ENCODE measurements at regions not wholly inside any gene's neighbourhood (a gene's known extent, or its start where the extent isn't known, plus 50 kb on each side); places are given as distances from the start of the nearest gene placed in this dataset.

- H4K20me1 ChIP-seq (ENCODE audit: insufficient read depth) = no peaks in the 10 kb centered on the region
- CTCF ChIA-PET = no interaction called here
- no peak for DNase-seq (ENCODE audit: low read depth, low spot score)
- H3K9me2 ChIP-seq (ENCODE audit: insufficient read depth) = no peaks in the 10 kb centered on the region
- intact Hi-C loops (cut with micrococcal nuclease) = no loop called here
- peaks cover 0 to 5% of the 10 kb centered on the region in 2 experiments; a peak in 1 of 4 replicates for H3K4me1 ChIP-seq (ENCODE audit: control insufficient read depth in 1 of 2, insufficient read depth in 2 of 2, low read length in 2 of 2)
- POLR2A ChIA-PET = no interaction called here
- BruUV-seq (replicated peaks) = no TSS peak
- H3K27ac ChIP-seq (ENCODE audit: low read depth, low read length) = no peak overlapping the region
- no peak for ATAC-seq
- H2AFZ ChIP-seq (ENCODE audit: low read depth, low read length, poor library complexity, severe bottlenecking) = no peak overlapping the region
- no peaks in the 10 kb centered on the region for H3K27me3 ChIP-seq (ENCODE audit: insufficient read depth, low read length)
- H3K9ac ChIP-seq (ENCODE audit: low read length) = no peak overlapping the region
- H3K36me3 ChIP-seq (ENCODE audit: control insufficient read depth in 1 of 2, insufficient read depth in 2 of 2, low read length in 2 of 2) = no peaks in the 10 kb centered on the region
- TF ChIP-seq SIN3A (IDR thresholded peaks at IDR 0.05; ENCODE audit: low read depth) (no peak), YY1 (IDR thresholded peaks at IDR 0.05; ENCODE audit: extremely low read depth, insufficient replicate concordance, low read depth, low read length) (no peak), ELF1 (IDR thresholded peaks at IDR 0.05; ENCODE audit: borderline replicate concordance, low read depth) (no peak)
- H3K4me3 ChIP-seq (replicated peaks in 1 of 2; ENCODE audit: low read depth in 1 of 2, low read length in 2 of 2) = no peak overlapping the region
- RAD21 ChIA-PET (ENCODE audit: low non-redundant PET in 1 of 2, low total read pairs in 2 of 2, uncharacterized antibody in 2 of 2, unreplicated experiment in 2 of 2) = no interaction called here
- H3K79me2 ChIP-seq (ENCODE audit: insufficient read depth, low read length) = no peaks in the 10 kb centered on the region
- H3K9me3 ChIP-seq (ENCODE audit: control insufficient read depth in 1 of 2, insufficient read depth in 1 of 2, low read depth in 1 of 2, low read length in 2 of 2) = no peaks in the 10 kb centered on the region
- H3K4me2 ChIP-seq (ENCODE audit: low read length) = no peak overlapping the region
These were observed 71.0 kb downstream of the SLC25A47 start for GRCh38 chr14:100393906-100394732.

GRCh38 chr14:100394886-100395672 lies 71.9 kb downstream of the SLC25A47 start:
- CTCF ChIA-PET = interaction anchor here (1.1 kb wide), 1 partner anchor 10 kb away, joined by 3 read pairs; no protein-coding TSS in a partner anchor
- no peak overlapping the region for H3K4me3 ChIP-seq (replicated peaks in 1 of 2; ENCODE audit: low read depth in 1 of 2, low read length in 2 of 2)
- RAD21 ChIA-PET (ENCODE audit: low non-redundant PET in 1 of 2, low total read pairs in 2 of 2, uncharacterized antibody in 2 of 2, unreplicated experiment in 2 of 2) = no interaction called here
- no peaks in the 10 kb centered on the region for H4K20me1 ChIP-seq (ENCODE audit: insufficient read depth)
- POLR2A ChIA-PET = no interaction called here
- H3K36me3 ChIP-seq (ENCODE audit: control insufficient read depth in 1 of 2, insufficient read depth in 2 of 2, low read length in 2 of 2) = no peaks in the 10 kb centered on the region
- TF ChIP-seq SIN3A (IDR thresholded peaks at IDR 0.05; ENCODE audit: low read depth) (no peak), REST (IDR thresholded peaks at IDR 0.05; ENCODE audit: low read depth) (no peak), YY1 (IDR thresholded peaks at IDR 0.05; ENCODE audit: extremely low read depth, insufficient replicate concordance, low read depth, low read length) (no peak), EZH2 (IDR thresholded peaks at IDR 0.05) (no peak)
- TF ChIP-seq, protein P1, sequence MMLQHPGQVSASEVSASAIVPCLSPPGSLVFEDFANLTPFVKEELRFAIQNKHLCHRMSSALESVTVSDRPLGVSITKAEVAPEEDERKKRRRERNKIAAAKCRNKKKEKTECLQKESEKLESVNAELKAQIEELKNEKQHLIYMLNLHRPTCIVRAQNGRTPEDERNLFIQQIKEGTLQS (IDR thresholded peaks at IDR 0.05) = no peak
- BruUV-seq (replicated peaks) = no TSS peak
- H3K4me1 ChIP-seq (ENCODE audit: control insufficient read depth in 1 of 2, insufficient read depth in 2 of 2, low read length in 2 of 2) = peaks cover 0 to 5% of the 10 kb centered on the region in 2 experiments; a peak in 1 of 4 replicates
- no peaks in the 10 kb centered on the region for H3K9me2 ChIP-seq (ENCODE audit: insufficient read depth)
- H3K4me2 ChIP-seq (ENCODE audit: low read length) = no peak overlapping the region
- H2AFZ ChIP-seq (ENCODE audit: low read depth, low read length, poor library complexity, severe bottlenecking) = no peak overlapping the region
- H3K79me2 ChIP-seq (ENCODE audit: insufficient read depth, low read length) = no peaks in the 10 kb centered on the region
- H3K27me3 ChIP-seq (ENCODE audit: insufficient read depth, low read length) = no peaks in the 10 kb centered on the region
- H3K27ac ChIP-seq (ENCODE audit: low read depth, low read length) = no peak overlapping the region
- H3K9me3 ChIP-seq (ENCODE audit: control insufficient read depth in 1 of 2, insufficient read depth in 1 of 2, low read depth in 1 of 2, low read length in 2 of 2) = no peaks in the 10 kb centered on the region
- ATAC-seq = no peak
- intact Hi-C loops (cut with micrococcal nuclease) = no loop called here
- H3K9ac ChIP-seq (ENCODE audit: low read length) = no peak overlapping the region
- no peak for DNase-seq (ENCODE audit: low read depth, low spot score)

Measured in HCT116 (cell line).